HEK293 (cell line): ENCODE measurements at regions not wholly inside any gene's neighbourhood (a gene's known extent, or its start where the extent isn't known, plus 50 kb on each side); places are given as distances from the start of the nearest gene placed in this dataset.

Experiments used
- CTCF ChIA-PET: fragments of 350-600 bp; formaldehyde crosslinking; extraction: SDS; loops from one replicate; lab custom pipeline; 2021; ENCODE audit warnings: antibody characterized with exemption; lab: Yijun Ruan, JAX
- POLR2A ChIA-PET: fragments of 300-600 bp; formaldehyde crosslinking; extraction: SDS; loops from one replicate; lab custom pipeline; 2020; ENCODE audit warnings: antibody characterized with exemption, inconsistent platforms; lab: Yijun Ruan, JAX
- H3K27ac ChIP-seq: fragments of 200-500 bp; sonication (Bioruptor generic); 2 replicates; pipeline ENCODE4 v1.5.1; 2014; ENCODE audit warnings: low read depth, low read length, control low read depth, inconsistent platforms; ENCODE audit errors: extremely low read depth
- H3K36me3 ChIP-seq, 2 experiments: fragments of 200-500 bp in 1 of 2; sonication (Bioruptor generic) in 1 of 2; 1 replicate in 1 of 2; 2 replicates in 1 of 2; pipeline ENCODE4 v1.5.1; 2014 to 2017; ENCODE audit warnings: inconsistent platforms in 2 of 2, low read length in 2 of 2; ENCODE audit not compliant: control insufficient read depth in 2 of 2, insufficient read depth in 1 of 2
- H3K4me1 ChIP-seq: fragments of 200-500 bp; sonication (Bioruptor generic); 2 replicates; pipeline ENCODE4 v1.5.1; 2014; ENCODE audit warnings: mild to moderate bottlenecking, low read length, inconsistent platforms; ENCODE audit not compliant: control insufficient read depth, insufficient read depth
- H3K4me3 ChIP-seq: 2 replicates; pipeline ENCODE4 v1.5.1; 2011; ENCODE audit warnings: low read depth, mild to moderate bottlenecking, control low read depth, low read length, moderate library complexity
- H3K9me3 ChIP-seq: fragments of 200-500 bp; sonication (Bioruptor generic); 2 replicates; pipeline ENCODE4 v1.5.1; 2014; ENCODE audit warnings: low read depth, low read length, inconsistent platforms; ENCODE audit not compliant: control insufficient read depth, insufficient read depth
- GFI1B ChIP-seq: fragments of 450-650 bp; formaldehyde crosslinking; IDR thresholded peaks from 2 replicates; pipeline ENCODE4 v1.5.1; 2016; ENCODE audit warnings: missing biosample characterization, missing genetic modification characterization
- KLF8 ChIP-seq: fragments of 450-650 bp; formaldehyde crosslinking; IDR thresholded peaks from 2 replicates; pipeline ENCODE4 v1.5.1; 2016; ENCODE audit warnings: missing biosample characterization, missing genetic modification characterization
- ZNF138 ChIP-seq: fragments of 450-650 bp; formaldehyde crosslinking; IDR thresholded peaks from 2 replicates; pipeline ENCODE4 v1.5.1; 2016; ENCODE audit warnings: missing biosample characterization, missing genetic modification characterization, borderline replicate concordance
- ZNF157 ChIP-seq: fragments of 450-650 bp; formaldehyde crosslinking; IDR thresholded peaks from 2 replicates; pipeline ENCODE4 v1.5.1; 2016; ENCODE audit warnings: missing biosample characterization, missing genetic modification characterization
- ZNF529 ChIP-seq: fragments of 450-650 bp; formaldehyde crosslinking; IDR thresholded peaks from 2 replicates; pipeline ENCODE4 v1.5.1; 2017; ENCODE audit warnings: missing genetic modification characterization, missing biosample characterization; ENCODE audit not compliant: insufficient replicate concordance
- ZNF629 ChIP-seq: fragments of 450-650 bp; formaldehyde crosslinking; IDR thresholded peaks from 2 replicates; pipeline ENCODE4 v1.5.1; 2017; ENCODE audit warnings: missing biosample characterization, missing genetic modification characterization
- ZNF664 ChIP-seq: fragments of 450-650 bp; formaldehyde crosslinking; IDR thresholded peaks from 2 replicates; pipeline ENCODE4 v1.5.1; 2016; ENCODE audit warnings: missing biosample characterization, missing genetic modification characterization
- ZSCAN23 ChIP-seq: fragments of 450-650 bp; formaldehyde crosslinking; IDR thresholded peaks from 2 replicates; pipeline ENCODE4 v1.5.1; 2016; ENCODE audit warnings: missing biosample characterization, missing genetic modification characterization
- TF ChIP-seq, protein P1 (sequence below): fragments of 450-650 bp; formaldehyde crosslinking; IDR thresholded peaks from 2 replicates; pipeline ENCODE4 v1.5.1; 2017; ENCODE audit warnings: missing biosample characterization, missing genetic modification characterization
- TF ChIP-seq, protein P2 (sequence below): fragments of 450-650 bp; formaldehyde crosslinking; IDR thresholded peaks from 2 replicates; pipeline ENCODE4 v1.5.1; 2016; ENCODE audit warnings: missing biosample characterization, missing genetic modification characterization
- TF ChIP-seq, protein P3 (sequence below): fragments of 450-650 bp; formaldehyde crosslinking; IDR thresholded peaks from 2 replicates; pipeline ENCODE4 v1.5.1; 2017; ENCODE audit warnings: missing biosample characterization, missing genetic modification characterization
- TF ChIP-seq, protein P4 (sequence below): fragments of 450-650 bp; formaldehyde crosslinking; IDR thresholded peaks from 2 replicates; pipeline ENCODE4 v1.5.1; 2017; ENCODE audit warnings: missing biosample characterization, missing genetic modification characterization

DNA sequence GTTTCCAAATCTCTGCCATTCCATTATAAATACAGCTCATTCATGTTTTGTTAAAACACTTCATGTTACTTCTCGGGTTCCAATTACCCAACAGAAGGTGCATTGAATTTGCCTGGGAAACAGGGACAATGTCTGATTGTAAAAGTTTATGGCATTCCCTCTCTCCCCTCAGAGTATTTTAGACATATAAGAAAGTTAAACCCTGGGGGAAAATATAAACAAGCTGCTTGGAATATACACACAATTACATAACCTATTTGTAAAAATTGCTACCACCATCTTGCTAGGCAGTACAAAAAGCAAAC is 60.0 kb downstream of the BTG1 start:
- H3K4me1 ChIP-seq = peaks cover 9% of the 10 kb centered on the region; the same call in 1 of the 2 replicates
- ChIA-PET CTCF (no interaction called here), POLR2A (no interaction called here)
- no peaks in the 10 kb centered on the region for H3K36me3 ChIP-seq
- H3K4me3 ChIP-seq = no peak overlapping the region
- TF ChIP-seq, protein P1, sequence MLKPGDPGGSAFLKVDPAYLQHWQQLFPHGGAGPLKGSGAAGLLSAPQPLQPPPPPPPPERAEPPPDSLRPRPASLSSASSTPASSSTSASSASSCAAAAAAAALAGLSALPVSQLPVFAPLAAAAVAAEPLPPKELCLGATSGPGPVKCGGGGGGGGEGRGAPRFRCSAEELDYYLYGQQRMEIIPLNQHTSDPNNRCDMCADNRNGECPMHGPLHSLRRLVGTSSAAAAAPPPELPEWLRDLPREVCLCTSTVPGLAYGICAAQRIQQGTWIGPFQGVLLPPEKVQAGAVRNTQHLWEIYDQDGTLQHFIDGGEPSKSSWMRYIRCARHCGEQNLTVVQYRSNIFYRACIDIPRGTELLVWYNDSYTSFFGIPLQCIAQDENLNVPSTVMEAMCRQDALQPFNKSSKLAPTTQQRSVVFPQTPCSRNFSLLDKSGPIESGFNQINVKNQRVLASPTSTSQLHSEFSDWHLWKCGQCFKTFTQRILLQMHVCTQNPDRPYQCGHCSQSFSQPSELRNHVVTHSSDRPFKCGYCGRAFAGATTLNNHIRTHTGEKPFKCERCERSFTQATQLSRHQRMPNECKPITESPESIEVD (tag by site-specific recombination) = peak; percentile 25
- TF ChIP-seq, protein P2, sequence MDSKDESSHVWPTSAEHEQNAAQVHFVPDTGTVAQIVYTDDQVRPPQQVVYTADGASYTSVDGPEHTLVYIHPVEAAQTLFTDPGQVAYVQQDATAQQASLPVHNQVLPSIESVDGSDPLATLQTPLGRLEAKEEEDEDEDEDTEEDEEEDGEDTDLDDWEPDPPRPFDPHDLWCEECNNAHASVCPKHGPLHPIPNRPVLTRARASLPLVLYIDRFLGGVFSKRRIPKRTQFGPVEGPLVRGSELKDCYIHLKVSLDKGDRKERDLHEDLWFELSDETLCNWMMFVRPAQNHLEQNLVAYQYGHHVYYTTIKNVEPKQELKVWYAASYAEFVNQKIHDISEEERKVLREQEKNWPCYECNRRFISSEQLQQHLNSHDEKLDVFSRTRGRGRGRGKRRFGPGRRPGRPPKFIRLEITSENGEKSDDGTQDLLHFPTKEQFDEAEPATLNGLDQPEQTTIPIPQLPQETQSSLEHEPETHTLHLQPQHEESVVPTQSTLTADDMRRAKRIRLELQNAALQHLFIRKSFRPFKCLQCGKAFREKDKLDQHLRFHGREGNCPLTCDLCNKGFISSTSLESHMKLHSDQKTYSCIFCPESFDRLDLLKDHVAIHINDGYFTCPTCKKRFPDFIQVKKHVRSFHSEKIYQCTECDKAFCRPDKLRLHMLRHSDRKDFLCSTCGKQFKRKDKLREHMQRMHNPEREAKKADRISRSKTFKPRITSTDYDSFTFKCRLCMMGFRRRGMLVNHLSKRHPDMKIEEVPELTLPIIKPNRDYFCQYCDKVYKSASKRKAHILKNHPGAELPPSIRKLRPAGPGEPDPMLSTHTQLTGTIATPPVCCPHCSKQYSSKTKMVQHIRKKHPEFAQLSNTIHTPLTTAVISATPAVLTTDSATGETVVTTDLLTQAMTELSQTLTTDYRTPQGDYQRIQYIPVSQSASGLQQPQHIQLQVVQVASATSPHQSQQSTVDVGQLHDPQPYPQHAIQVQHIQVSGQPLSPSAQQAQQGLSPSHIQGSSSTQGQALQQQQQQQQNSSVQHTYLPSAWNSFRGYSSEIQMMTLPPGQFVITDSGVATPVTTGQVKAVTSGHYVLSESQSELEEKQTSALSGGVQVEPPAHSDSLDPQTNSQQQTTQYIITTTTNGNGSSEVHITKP (tag by site-specific recombination) = no peak
- no peaks in the 10 kb centered on the region for H3K9me3 ChIP-seq
- H3K27ac ChIP-seq = no peak overlapping the region

DNA sequence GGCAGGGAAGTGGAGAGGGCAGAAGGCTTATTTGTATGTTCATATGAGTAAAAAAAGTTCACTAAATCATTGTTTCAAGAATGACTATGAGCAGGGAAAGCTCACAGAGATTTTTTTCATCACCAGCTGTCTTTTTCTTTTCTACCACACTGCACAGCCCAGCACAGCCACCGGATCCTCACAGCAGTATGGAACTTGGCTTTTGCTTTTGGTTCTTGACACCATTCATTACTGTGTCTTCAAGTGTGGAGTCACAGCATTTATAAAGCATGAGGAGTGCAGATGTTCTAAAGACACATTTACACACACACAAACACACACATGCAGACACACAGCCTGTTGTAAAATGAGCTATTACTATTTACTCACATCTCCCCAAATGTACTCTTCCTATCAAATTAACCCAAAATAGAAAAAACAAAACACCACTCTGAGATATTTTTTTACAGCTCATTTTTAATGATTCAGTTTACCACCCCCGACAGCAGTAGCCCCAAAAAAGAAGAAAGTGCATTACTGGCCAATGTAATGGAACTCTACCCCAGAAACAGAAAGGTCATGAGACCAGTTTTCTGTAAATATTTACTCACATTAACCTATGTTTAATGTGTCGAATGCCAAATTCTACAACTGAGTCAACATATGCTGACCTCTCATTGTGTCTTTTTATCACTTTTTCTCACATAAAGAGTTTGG is 60.5 kb downstream of the BTG1 start:
- no peak overlapping the region for H3K4me3 ChIP-seq
- TF ChIP-seq ZSCAN23 (tag by site-specific recombination) (no peak), ZNF138 (tag by site-specific recombination) (no peak), GFI1B (tag by site-specific recombination) (0 out of 2 replicates have a peak, but pooled peaks have one; percentile 46), ZNF664 (tag by site-specific recombination) (0 out of 2 replicates have a peak, but pooled peaks have one; percentile 47), ZNF529 (tag by site-specific recombination) (no peak), KLF8 (tag by site-specific recombination) (no peak), ZNF157 (no peak), ZNF629 (tag by site-specific recombination) (no peak)
- TF ChIP-seq, protein P3, sequence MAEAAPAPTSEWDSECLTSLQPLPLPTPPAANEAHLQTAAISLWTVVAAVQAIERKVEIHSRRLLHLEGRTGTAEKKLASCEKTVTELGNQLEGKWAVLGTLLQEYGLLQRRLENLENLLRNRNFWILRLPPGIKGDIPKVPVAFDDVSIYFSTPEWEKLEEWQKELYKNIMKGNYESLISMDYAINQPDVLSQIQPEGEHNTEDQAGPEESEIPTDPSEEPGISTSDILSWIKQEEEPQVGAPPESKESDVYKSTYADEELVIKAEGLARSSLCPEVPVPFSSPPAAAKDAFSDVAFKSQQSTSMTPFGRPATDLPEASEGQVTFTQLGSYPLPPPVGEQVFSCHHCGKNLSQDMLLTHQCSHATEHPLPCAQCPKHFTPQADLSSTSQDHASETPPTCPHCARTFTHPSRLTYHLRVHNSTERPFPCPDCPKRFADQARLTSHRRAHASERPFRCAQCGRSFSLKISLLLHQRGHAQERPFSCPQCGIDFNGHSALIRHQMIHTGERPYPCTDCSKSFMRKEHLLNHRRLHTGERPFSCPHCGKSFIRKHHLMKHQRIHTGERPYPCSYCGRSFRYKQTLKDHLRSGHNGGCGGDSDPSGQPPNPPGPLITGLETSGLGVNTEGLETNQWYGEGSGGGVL (tag by site-specific recombination) = no peak
- TF ChIP-seq, protein P4, sequence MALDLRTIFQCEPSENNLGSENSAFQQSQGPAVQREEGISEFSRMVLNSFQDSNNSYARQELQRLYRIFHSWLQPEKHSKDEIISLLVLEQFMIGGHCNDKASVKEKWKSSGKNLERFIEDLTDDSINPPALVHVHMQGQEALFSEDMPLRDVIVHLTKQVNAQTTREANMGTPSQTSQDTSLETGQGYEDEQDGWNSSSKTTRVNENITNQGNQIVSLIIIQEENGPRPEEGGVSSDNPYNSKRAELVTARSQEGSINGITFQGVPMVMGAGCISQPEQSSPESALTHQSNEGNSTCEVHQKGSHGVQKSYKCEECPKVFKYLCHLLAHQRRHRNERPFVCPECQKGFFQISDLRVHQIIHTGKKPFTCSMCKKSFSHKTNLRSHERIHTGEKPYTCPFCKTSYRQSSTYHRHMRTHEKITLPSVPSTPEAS (tag by site-specific recombination) = peak; percentile 47
- TF ChIP-seq, protein P1 (tag by site-specific recombination) = 0 out of 2 replicates have a peak, but pooled peaks have one; percentile 68
- TF ChIP-seq, all 188 proteins: peak for 4
- no peak overlapping the region for H3K27ac ChIP-seq
- no peaks in the 10 kb centered on the region for H3K36me3 ChIP-seq
- ChIA-PET POLR2A (interaction anchor here (0.6 to 1.1 kb wide), 2 partner anchors 59 to 119 kb away, joined by 3 read pairs; no protein-coding TSS in a partner anchor), CTCF (interaction anchor here (0.6 to 1.0 kb wide), 4 partner anchors 8 to 781 kb away, joined by 4 read pairs; no protein-coding TSS in a partner anchor)
- peaks cover 9% of the 10 kb centered on the region; the same call in 1 of the 2 replicates for H3K4me1 ChIP-seq
- no peaks in the 10 kb centered on the region for H3K9me3 ChIP-seq
